Body of pancreas (tissue), 4 donors: ENCODE measurements at regions not wholly inside any gene's neighbourhood (a gene's known extent, or its start where the extent isn't known, plus 50 kb on each side); places are given as distances from the start of the nearest gene placed in this dataset.

ENCODE experiments used
- POLR2A ChIP-seq, 3 donors: fragments of 450-650 bp; IDR thresholded peaks; one replicate each; pipeline ENCODE4 v1.6.1; 2016; ENCODE audit warnings: antibody characterized with exemption in 3 of 3, mild to moderate bottlenecking in 2 of 3
- TF ChIP-seq, protein P1 (sequence below), 7 experiments: fragments of 450-650 bp in 4 of 7; fragments of 200-600 bp in 3 of 7; sonication (generic) in 3 of 7; IDR thresholded peaks; one replicate each; pipeline ENCODE4 v1.5.1; 2016 to 2019; ENCODE audit warnings: antibody characterized with exemption in 7 of 7

DNA sequence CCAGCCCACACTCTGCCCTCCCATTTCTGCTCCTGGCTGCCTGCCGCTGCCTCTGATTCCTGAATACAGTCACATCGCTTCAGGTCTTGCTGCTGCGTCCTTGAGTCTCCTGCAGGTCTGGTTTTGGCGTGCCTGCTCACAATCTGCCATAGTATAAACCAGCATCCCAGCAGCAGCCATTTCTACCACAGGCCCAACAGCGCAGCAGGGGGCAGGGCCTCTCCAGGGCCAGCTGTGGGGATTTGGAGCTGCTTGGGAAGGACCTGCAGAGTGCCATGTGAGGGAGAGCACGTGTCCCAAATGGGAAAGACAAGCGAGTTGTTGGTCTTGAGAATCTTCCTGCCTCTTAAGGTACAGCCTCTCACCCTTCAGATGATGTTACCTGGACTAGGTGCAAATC lies 398.3 kb upstream of the PPP2R3A start:
- no peak for TF ChIP-seq POLR2A (IDR thresholded peaks at IDR 0.05)
- TF ChIP-seq, protein P1, sequence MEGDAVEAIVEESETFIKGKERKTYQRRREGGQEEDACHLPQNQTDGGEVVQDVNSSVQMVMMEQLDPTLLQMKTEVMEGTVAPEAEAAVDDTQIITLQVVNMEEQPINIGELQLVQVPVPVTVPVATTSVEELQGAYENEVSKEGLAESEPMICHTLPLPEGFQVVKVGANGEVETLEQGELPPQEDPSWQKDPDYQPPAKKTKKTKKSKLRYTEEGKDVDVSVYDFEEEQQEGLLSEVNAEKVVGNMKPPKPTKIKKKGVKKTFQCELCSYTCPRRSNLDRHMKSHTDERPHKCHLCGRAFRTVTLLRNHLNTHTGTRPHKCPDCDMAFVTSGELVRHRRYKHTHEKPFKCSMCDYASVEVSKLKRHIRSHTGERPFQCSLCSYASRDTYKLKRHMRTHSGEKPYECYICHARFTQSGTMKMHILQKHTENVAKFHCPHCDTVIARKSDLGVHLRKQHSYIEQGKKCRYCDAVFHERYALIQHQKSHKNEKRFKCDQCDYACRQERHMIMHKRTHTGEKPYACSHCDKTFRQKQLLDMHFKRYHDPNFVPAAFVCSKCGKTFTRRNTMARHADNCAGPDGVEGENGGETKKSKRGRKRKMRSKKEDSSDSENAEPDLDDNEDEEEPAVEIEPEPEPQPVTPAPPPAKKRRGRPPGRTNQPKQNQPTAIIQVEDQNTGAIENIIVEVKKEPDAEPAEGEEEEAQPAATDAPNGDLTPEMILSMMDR (IDR thresholded peaks at IDR 0.05), result no peak
